ENCODE measurements at regions not wholly inside any gene's neighbourhood (a gene's known extent, or its start where the extent isn't known, plus 50 kb on each side); places are given as distances from the start of the nearest gene placed in this dataset.

GRCh38 chr2:145078923-145079322 is 559.0 kb upstream of the ZEB2 start:
- TF ChIP-seq RARB (CRISPR knock-in tag; IDR thresholded peaks at IDR 0.05) (no peak), ZNF70 (CRISPR knock-in tag; IDR thresholded peaks at IDR 0.05) (no peak), SNAI2 (CRISPR knock-in tag; IDR thresholded peaks at IDR 0.05) (no peak), ZFP3 (CRISPR knock-in tag; IDR thresholded peaks at IDR 0.05) (no peak)
